ENCODE measurements at regions not wholly inside any gene's neighbourhood (a gene's known extent, or its start where the extent isn't known, plus 50 kb on each side); places are given as distances from the start of the nearest gene placed in this dataset.

- Mint-ChIP-seq H3K36me3 (ENCODE audit: low read depth) (no peaks in the 10 kb centered on the region), H3K27me3 (peaks cover 16% of the 10 kb centered on the region), H3K27ac (no peak overlapping the region), H3K4me3 (no peak overlapping the region), H3K4me1 (no peaks in the 10 kb centered on the region), H3K9me3 (no peaks in the 10 kb centered on the region)
- ATAC-seq (replicated peaks): no peak
These were observed 54.6 kb upstream of the STARD3NL start for GRCh38 chr7:38123494-38123893.

- ATAC-seq (replicated peaks): no peak
- Mint-ChIP-seq H3K27me3 (peaks cover 18% of the 10 kb centered on the region), H3K4me3 (no peak overlapping the region), H3K36me3 (ENCODE audit: low read depth) (no peaks in the 10 kb centered on the region), H3K4me1 (no peaks in the 10 kb centered on the region), H3K27ac (no peak overlapping the region), H3K9me3 (no peaks in the 10 kb centered on the region)
These were observed 50.5 kb upstream of the STARD3NL start for GRCh38 chr7:38127216-38128207.
